ENCODE measurements at regions not wholly inside any gene's neighbourhood (a gene's known extent, or its start where the extent isn't known, plus 50 kb on each side); places are given as distances from the start of the nearest gene placed in this dataset.

- Mint-ChIP-seq H3K36me3 (ENCODE audit: low read depth) (no peaks in the 10 kb centered on the region), H3K4me1 (ENCODE audit: low read depth) (no peaks in the 10 kb centered on the region), H3K9me3 (no peaks in the 10 kb centered on the region), H3K27ac (no peak overlapping the region), H3K27me3 (peaks cover 5% of the 10 kb centered on the region), H3K4me3 (no peak overlapping the region)
- H3K36me3 ChIP-seq (ENCODE audit: insufficient read depth, low read length) = no peaks in the 10 kb centered on the region
- ChIA-PET CTCF (no interaction called here), POLR2A (no interaction called here)
- DNase-seq (no peak), ATAC-seq (ENCODE audit: poor library complexity) (no peak)
- H3K4me3 ChIP-seq (ENCODE audit: low read length) = no peak overlapping the region
- H3K9me3 ChIP-seq (ENCODE audit: control insufficient read depth in 1 of 2, insufficient read depth in 1 of 2, low read length in 2 of 2) = no peaks in the 10 kb centered on the region
- intact Hi-C loops (cut with DNase I, micrococcal nuclease) = no loop called here
- no peak overlapping the region for H3K27ac ChIP-seq (ENCODE audit: low read depth in 1 of 2, low read length in 2 of 2)
- no peaks in the 10 kb centered on the region for H3K27me3 ChIP-seq (ENCODE audit: control insufficient read depth in 1 of 2, insufficient read depth in 2 of 2, low read length in 2 of 2)
- TF ChIP-seq, protein P1, sequence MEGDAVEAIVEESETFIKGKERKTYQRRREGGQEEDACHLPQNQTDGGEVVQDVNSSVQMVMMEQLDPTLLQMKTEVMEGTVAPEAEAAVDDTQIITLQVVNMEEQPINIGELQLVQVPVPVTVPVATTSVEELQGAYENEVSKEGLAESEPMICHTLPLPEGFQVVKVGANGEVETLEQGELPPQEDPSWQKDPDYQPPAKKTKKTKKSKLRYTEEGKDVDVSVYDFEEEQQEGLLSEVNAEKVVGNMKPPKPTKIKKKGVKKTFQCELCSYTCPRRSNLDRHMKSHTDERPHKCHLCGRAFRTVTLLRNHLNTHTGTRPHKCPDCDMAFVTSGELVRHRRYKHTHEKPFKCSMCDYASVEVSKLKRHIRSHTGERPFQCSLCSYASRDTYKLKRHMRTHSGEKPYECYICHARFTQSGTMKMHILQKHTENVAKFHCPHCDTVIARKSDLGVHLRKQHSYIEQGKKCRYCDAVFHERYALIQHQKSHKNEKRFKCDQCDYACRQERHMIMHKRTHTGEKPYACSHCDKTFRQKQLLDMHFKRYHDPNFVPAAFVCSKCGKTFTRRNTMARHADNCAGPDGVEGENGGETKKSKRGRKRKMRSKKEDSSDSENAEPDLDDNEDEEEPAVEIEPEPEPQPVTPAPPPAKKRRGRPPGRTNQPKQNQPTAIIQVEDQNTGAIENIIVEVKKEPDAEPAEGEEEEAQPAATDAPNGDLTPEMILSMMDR (IDR thresholded peaks at IDR 0.05) = no peak
- no peaks in the 10 kb centered on the region for H3K4me1 ChIP-seq (ENCODE audit: insufficient read depth, low read length)
Observed at GRCh38 chr5:42061121-42061520, 136.0 kb downstream of the FBXO4 start.

- intact Hi-C loops (cut with DNase I, micrococcal nuclease) = no loop called here
- CTCF ChIA-PET = no interaction called here
- H3K4me3 ChIP-seq (ENCODE audit: low read length) = no peak overlapping the region
Observed at GRCh38 chr5:42064821-42065220, 139.7 kb downstream of the FBXO4 start.

GRCh38 chr5:42066131-42066530 is 141.1 kb downstream of the FBXO4 start:
- no peak overlapping the region for H3K4me3 ChIP-seq (ENCODE audit: low read length)

More at GRCh38 chr5:42064821-42065220, 139.7 kb downstream of the FBXO4 start:
- no peak overlapping the region for H3K27ac ChIP-seq (ENCODE audit: low read depth in 1 of 2, low read length in 2 of 2)
- POLR2A ChIA-PET = no interaction called here
- Mint-ChIP-seq H3K4me1 (ENCODE audit: low read depth) (no peaks in the 10 kb centered on the region), H3K27ac (no peak overlapping the region), H3K4me3 (no peak overlapping the region), H3K9me3 (no peaks in the 10 kb centered on the region), H3K27me3 (no peaks in the 10 kb centered on the region), H3K36me3 (ENCODE audit: low read depth) (no peaks in the 10 kb centered on the region)
- TF ChIP-seq, protein P1 (IDR thresholded peaks at IDR 0.05) = no peak
- DNase-seq (no peak), ATAC-seq (ENCODE audit: poor library complexity) (no peak)
- H3K27me3 ChIP-seq (ENCODE audit: control insufficient read depth in 1 of 2, insufficient read depth in 2 of 2, low read length in 2 of 2) = no peaks in the 10 kb centered on the region
- H3K9me3 ChIP-seq (ENCODE audit: control insufficient read depth in 1 of 2, insufficient read depth in 1 of 2, low read length in 2 of 2) = no peaks in the 10 kb centered on the region
- H3K4me1 ChIP-seq (ENCODE audit: insufficient read depth, low read length) = no peaks in the 10 kb centered on the region
- no peaks in the 10 kb centered on the region for H3K36me3 ChIP-seq (ENCODE audit: insufficient read depth, low read length)

More at GRCh38 chr5:42066131-42066530, 141.1 kb downstream of the FBXO4 start:
- H3K27me3 ChIP-seq (ENCODE audit: control insufficient read depth in 1 of 2, insufficient read depth in 2 of 2, low read length in 2 of 2) = peaks cover 0 to 7% of the 10 kb centered on the region in 2 experiments
- no peak overlapping the region for H3K4me3 Mint-ChIP-seq
- no peaks in the 10 kb centered on the region for H3K9me3 Mint-ChIP-seq
- H3K27ac ChIP-seq (ENCODE audit: low read depth in 1 of 2, low read length in 2 of 2) = no peak overlapping the region
- no peaks in the 10 kb centered on the region for H3K4me1 ChIP-seq (ENCODE audit: insufficient read depth, low read length)
- intact Hi-C loops (cut with DNase I, micrococcal nuclease) = no loop called here
- ATAC-seq (ENCODE audit: poor library complexity) = no peak
- TF ChIP-seq, protein P1 (IDR thresholded peaks at IDR 0.05) = no peak
- no peaks in the 10 kb centered on the region for H3K27me3 Mint-ChIP-seq
- no peak overlapping the region for H3K27ac Mint-ChIP-seq
- DNase-seq = no peak
- no peaks in the 10 kb centered on the region for H3K9me3 ChIP-seq (ENCODE audit: control insufficient read depth in 1 of 2, insufficient read depth in 1 of 2, low read length in 2 of 2)
- no peaks in the 10 kb centered on the region for H3K36me3 Mint-ChIP-seq (ENCODE audit: low read depth)
- POLR2A ChIA-PET = no interaction called here
- no peaks in the 10 kb centered on the region for H3K36me3 ChIP-seq (ENCODE audit: insufficient read depth, low read length)
- H3K4me1 Mint-ChIP-seq (ENCODE audit: low read depth) = no peaks in the 10 kb centered on the region
- CTCF ChIA-PET = interaction anchor here (1.8 kb wide), 1 partner anchor 9 kb away, joined by 10 read pairs; no protein-coding TSS in a partner anchor

All from CD4-positive, alpha-beta T cell (primary cell).